ENCODE measurements at regions not wholly inside any gene's neighbourhood (a gene's known extent, or its start where the extent isn't known, plus 50 kb on each side); places are given as distances from the start of the nearest gene placed in this dataset.
"Not testable (repeated sequence)": the region's sequence is repeated elsewhere in the genome, so short reads cannot be mapped to it uniquely, and the experiment has no call there.

DNA sequence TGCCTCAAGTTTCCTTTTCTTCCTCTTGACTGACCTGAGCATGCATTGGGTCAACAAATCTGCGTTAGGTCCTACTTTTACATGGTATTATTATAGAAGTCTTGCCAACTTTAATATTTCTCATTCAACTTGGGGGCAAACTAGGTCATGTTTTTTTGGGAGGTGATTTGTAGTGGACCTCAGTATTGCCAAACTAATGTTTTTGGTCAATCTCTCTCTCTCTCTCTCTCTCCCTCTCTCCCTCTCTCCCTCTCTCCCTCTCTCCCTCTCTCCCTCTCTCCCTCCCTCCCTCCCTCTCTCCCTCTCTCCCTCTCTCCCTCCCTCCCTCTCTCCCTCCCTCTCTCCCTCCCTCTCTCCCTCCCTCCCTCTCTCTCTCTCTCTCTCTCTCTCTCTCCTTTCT, 848.9 kb downstream of the MCTP2 start:
- not testable (repeated sequence) for TF ChIP-seq CTCF (IDR thresholded peaks at IDR 0.05; ENCODE audit: low read depth, low read length); EZH2phosphoT487 (IDR thresholded peaks at IDR 0.05; ENCODE audit: low read depth)

Data from OCI-LY3 (cell line).